ENCODE measurements at regions not wholly inside any gene's neighbourhood (a gene's known extent, or its start where the extent isn't known, plus 50 kb on each side); places are given as distances from the start of the nearest gene placed in this dataset.

DNA sequence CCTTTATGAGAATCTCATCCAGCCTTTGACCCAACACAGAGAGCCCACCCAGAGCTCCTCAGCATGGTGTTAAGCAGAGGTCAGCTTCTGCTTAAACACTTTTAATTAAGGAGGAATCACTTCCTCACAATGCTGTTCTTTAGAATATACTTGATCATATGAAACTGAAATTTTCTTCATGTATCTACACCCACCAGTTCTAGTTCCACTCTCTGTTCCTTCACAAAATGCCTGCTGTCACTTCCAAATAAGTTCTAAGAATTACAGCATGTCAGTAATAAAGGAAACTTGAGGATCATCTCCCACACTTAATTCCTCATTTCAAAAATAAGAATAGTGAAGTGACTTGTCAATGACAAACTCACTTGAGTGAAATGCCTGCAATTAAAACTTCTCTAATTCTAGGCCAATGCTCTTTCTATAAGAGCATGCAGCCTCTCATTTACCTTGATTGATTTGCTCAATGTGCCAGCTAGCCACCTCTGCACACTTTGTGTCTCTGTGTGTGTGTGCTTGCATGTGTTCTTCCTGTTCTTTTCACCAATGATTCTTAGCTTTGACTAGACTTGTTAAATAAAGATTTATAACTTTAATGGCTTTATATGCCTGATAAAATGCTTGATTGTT, 356.3 kb downstream of the PLPP3 start:
- no peak for DNase-seq (ENCODE audit: low spot score)

DNA sequence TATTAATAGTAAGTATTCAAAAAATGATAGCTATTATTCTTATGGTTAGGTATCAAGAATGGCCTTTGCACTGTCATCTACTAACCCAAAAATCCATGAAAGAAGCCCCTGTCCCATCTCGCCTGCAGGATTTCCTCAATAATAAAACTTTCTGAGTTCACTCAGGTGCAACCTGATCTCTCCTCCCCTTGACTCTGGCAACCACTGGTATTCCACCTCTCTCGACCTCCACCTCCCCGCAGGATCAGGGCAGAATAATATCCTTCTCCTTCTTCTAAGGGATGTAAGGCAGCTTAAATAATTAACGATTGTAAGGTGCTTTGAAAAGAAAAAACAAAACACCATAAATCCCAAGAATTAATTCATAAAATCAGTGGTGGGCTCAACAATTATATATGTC, 359.3 kb downstream of the PLPP3 start:
- DNase-seq (ENCODE audit: low spot score), result no peak

DNA sequence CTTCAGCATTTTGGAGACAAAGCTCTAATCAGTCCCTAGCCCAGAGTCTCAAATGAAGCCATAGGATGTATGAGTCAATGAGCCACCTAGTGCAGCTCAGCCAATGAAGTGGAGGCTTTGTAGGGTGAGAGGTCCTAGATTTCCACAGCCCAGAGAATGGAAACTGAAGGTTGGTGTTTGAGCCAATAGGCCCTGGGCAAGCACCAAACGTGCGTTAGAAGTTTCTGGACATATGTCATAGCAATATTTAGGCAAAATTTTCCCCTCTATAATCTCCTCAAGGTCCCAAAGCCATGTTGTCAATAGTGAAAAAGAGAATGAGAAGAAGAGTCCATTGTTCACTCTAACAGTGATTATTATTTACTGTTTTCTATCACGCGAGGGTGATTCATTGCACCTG, 361.3 kb downstream of the PLPP3 start:
- no peak for DNase-seq (ENCODE audit: low spot score)

DNA sequence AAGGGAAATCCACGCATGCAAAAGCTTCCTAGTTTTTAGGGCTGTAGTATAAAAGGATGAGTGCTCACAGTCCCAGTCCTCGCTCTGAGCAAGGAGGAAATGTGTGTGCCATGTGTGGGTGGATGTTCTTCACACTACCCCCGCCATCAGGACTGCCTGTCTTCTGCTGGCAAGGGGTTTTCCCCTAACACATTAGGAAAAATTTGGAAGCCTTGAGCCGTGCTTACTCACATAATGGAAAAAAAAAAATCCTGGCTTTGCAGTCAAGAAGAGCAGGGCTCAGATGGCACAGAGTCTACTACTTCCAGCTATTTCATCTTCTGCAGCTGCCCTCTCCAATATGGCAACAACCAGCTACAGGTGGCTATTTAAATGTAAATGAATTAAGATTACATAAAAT, 363.1 kb downstream of the PLPP3 start:
- no peak for DNase-seq (ENCODE audit: low spot score)

DNA sequence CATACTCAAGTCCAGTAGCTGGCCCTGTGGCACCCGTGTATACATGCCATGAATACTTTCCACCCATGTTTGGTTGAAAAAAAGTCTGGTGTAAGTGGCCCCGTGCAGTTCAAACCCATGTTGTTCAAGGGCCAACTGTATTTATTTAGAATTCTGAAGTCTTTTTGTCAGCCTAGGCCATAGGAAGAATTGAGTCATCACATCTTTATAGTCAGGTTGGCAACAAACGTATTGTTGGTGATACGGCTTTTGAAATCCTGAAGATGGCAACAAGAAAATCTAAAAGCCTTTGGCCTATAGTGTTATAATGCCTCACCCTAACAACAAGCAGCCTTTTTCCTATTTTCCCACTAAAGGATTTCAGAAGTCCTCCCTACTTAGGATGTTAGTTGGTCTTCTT, 363.6 kb downstream of the PLPP3 start:
- no peak for DNase-seq (ENCODE audit: low spot score)

DNA sequence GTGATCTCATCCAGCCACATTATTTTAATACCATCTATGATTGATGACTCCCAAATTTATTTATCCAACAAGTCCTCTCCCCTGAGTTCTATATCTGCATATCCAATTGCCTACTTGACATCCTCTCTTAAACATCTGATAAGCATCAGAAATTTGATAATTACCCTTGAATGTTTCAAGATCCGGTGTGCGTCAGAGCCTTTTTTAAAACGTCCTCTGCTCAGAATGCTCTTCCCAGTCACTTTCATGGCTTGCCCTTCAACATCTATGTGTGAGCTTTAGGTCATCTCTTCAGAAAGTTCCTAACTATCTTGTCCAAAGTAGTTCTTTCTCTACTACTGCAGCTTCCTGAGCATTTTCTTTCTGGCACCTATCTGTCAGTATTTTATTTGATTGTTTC, 364.3 kb downstream of the PLPP3 start:
- DNase-seq (ENCODE audit: low spot score), result no peak

DNA sequence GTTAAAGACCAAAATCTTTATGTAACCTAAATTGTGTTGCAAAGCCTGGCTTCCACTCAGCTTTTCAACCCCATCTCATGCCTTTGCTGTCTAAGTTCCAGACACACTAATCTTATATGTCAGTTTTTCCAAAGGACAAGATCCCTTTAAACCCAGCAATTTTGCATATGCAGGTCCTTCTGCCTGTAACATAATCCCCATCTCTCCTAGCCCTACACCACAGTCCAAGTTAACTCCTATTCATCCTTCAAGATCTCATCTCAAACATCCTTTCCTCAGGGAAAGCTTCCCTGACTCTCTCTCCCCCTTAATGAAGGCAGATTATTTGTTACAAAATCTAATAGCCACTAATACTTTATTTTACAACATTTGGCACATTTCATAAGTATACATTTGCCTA, 366.3 kb downstream of the PLPP3 start:
- DNase-seq (ENCODE audit: low spot score), result no peak

DNA sequence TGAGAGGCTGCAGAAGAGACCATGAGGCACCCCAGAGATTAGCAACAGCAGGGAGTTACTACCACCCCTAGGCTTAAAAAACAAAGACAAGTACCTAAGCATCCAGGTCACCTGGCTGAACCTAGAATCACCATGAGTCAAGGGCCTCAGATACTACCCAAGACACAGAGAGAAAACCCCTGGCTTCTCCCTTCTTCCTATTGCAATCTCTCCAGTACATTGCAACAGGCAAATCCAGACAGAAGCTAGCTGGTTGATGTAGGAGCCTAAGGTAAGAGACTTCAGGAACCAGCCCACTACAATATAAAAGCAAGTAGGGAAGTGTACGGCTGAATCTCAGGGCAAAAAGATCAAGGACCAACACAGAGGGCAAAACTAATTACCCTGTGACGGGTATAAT, 367.2 kb downstream of the PLPP3 start:
- no peak for DNase-seq (ENCODE audit: low spot score)

DNA sequence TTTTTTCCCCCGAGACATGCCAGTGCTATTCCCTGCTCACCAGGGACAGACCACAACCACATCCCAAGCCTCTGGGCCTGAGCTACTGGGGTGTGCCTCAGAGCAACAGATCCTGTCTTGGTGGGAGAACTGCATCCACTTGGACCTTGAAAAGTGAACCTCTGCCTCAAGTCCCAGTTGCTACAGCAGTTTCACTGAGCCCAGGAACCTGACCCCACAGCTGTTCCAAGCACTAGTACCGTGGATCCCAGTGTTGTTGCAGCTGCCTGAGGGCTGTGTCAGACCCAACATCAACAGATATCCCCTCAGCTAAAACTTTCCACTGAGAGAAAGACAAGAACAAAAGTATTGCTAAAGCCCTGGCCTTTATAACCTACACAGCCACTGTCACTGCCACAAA, 373.0 kb downstream of the PLPP3 start:
- DNase-seq (ENCODE audit: low spot score), result no peak

DNA sequence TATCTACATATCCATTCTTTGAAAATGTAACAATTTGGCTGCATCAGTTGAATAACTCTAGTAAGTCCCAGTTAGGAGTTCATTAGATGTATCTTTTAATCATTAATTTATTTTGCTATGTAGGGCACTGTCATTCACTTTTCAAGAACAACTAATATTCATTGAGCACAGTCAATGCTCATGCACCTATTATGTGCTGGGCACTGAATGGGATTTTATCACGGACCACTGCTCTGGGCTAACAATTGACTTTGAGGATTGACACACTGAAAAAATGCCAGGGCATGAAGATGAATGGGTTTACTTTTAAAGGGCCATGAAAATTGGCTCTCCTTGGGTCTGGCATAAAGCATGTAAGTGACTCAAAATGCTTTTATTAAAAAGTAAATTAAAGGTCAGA, 375.2 kb downstream of the PLPP3 start:
- DNase-seq (ENCODE audit: low spot score), result no peak

DNA sequence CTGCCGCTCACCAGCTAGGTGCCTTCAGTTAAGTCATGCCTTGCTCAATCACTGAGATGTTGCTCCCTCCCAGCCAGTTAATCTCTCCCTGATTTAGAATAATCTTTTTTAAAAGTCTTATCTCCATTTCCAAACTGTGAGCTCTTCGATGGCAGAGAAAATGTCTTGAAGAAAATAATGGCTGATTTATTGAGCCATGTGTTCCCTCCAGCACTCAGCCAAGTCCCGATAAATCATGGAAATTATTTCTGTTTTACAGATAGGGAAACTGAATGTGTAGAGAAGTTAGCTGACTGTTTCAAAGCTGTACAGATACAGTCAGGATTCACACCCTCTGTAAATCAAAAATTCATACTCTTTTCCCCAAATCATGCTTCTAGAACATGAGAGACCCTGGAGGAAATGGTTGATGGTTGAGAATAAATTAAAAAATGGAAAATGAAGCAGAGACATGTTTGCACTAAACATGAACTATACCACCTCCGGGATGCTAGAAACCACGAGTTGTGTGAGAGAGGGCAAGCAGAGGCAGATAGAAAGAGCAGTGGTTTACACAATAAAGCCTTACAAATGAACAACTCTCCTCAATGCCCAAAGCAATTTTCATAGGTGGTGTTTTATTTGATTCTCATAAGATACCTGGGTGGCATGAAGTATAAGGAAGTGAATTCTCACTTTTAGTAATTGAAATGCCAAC, 376.4 kb downstream of the PLPP3 start:
- DNase-seq (ENCODE audit: low spot score), result no peak

DNA sequence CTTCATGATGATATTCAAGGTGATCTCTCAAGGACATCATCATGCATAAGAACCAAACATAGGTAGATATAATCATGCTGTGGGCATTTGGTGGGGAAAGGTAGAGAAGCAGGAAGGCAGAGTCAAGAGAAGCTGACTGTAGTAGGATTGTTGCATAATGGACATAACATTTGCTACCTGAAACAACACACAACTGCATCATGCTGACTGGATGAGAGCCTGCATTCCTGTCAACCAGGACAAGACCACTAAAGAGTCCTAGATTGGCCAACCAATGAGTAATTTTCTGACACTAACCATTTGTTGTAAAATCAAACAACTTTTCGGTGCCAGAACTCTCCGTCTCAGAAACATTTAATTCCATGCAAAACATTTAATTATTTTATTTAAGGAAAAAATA, 377.2 kb downstream of the PLPP3 start:
- no peak for DNase-seq (ENCODE audit: low spot score)

DNA sequence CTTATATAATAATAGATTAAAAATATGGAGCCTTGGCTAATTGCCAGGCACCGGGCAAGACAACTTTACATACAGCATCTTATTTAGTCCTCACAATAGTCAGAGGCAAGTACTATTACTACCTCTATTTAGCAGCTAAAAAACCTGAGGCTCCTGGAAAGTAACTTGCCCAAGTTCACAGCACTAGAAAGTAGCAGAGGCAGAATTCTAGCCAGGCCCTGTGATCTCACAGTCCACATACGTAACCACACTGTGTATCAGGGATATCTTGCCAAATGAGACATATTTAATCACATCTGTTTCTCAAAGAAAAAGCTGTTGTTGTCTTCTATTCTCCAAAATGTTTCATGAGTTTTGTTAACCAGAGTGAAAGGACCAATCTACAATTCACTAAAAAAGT, 378.5 kb downstream of the PLPP3 start:
- DNase-seq (ENCODE audit: low spot score), result no peak

DNA sequence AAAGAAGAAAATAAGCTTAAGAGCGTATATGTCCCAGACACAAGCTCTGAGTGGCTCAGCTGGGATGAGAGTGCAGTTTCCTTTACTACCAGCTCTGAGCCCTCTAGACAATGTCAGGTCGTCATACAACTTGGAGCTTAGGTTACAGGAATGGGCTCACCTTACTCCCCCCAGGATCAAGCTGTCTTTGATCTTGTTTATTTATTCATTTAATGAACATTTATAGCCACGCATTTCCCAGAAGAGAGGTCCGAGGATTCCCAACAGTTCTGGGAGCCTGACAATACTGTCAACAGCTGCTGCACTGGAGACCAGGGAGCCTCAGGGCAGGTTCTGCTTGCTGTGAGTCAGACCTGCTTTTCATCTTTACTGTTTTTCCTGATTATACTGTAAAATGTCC, 378.9 kb downstream of the PLPP3 start:
- no peak for DNase-seq (ENCODE audit: low spot score)

DNA sequence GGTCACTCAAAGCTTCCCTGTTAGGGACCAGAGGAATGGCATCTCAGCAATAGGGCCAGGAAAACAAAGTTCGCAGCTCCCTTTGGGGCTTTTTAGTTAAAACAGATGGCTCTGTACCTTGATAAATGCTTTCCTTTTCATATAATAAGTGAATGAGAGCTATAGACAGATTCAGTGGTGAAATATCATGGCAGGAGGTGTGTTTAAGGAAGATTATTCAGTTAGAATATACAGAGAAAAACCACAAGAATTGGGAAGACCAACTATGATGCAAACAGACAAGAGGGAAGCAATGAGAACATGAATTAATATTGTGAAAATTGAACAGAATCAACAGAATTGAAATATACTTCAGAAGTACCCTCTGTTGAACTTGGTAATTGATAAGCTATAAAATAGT, 379.4 kb downstream of the PLPP3 start:
- DNase-seq (ENCODE audit: low spot score), result no peak

DNA sequence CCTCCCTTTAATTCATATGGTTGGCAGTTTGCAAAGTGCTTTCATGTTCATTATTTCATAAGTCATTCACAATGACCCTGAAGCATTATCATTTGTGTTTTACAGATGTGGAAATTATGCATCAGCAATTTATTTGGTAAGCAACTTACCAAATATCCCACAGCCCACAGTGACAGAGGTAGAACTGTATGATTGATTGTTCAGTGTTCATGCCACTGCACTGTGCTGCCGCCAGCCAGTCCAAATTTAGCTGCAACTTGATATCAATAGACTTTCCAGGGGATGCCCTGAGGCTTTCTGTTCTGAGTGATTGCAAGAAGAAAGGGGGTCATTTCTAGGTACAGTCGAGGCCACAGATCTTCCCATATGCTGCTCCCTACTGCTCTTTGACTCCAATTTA, 380.3 kb downstream of the PLPP3 start:
- DNase-seq (ENCODE audit: low spot score), result no peak

DNA sequence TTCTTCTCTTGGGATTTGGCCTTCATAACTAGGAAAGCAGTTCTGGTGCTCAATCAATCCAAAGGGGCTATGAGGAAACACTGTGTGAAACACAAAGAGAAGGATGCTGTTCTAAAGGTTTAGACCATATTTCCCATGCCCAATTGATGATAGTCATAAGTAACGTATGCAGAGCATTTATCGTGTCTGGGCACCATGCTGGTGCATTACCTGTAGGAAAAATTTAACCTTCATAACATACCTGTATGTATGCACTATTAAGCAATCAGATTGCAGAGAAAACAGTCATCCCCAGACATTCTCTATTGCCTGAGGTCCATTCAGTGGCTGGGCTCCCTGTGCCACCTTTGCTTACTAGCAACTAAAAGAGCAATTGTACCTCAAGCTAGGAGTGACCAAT, 381.4 kb downstream of the PLPP3 start:
- no peak for DNase-seq (ENCODE audit: low spot score)

DNA sequence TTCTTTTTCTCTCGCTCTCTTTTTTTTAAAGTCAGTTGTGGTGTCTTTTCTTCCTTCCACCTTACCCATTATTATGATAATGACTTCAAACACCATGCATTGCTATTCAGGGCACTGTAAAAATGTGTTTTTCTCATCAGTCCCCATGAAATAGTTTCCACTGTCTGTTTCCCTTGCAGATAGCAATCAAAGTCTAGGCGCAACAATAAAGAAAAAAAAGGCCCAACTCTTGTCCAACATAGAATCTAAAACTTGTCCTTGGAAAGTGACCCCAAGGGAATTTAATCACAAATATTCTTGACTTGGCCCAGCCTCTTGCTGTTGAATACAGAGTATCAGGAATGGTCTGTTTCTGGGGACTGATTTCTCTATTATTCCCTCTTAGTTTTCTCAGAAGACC, 382.5 kb downstream of the PLPP3 start:
- DNase-seq (ENCODE audit: low spot score), result no peak

DNA sequence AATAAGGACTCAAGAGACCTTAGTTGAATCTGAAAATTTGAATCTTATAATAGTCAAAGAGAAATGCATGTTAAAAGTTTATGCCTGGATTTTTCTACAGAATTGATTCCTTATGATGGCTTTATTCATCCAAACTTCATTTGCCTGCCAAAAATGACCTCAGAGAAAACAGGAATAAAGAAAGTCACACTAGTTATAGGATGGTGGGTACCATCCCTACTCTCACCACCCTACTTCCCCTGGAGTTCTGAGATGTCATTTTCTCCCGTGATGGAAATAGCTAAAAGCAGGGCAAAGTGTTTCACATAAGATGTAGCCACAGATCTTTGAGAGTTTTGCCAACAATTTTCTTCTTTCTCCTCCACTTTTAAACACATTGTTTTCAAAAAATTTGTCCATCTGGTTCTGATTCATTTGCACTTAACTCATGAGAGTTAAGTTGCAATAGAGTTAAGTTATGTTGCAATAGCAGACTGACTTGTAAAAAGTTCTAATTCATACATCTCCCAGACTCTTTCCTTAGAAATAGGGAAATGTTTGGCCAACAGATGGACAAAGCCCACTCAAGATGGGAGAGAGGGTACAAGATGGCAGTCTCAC, 384.6 kb downstream of the PLPP3 start:
- no peak for DNase-seq (ENCODE audit: low spot score)

DNA sequence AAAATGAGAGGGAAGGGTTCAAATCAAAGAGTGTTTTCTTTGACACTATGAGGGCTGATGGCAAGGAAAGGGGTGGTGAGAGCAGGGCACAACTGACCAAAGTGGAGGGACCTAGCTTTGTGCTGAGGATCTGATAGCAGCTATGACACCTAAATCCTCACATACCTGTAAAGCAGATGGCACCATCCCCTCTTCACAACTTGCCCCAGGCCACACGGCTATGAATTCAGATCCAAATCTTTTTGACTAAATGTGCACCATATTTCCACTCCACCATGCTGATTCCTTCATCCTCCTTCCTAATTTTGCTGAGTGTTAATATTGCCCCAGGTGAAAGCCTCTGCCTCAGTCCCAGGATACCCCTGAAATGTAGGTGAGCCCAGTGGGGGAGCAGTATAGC, 385.7 kb downstream of the PLPP3 start:
- DNase-seq (ENCODE audit: low spot score), result no peak

DNA sequence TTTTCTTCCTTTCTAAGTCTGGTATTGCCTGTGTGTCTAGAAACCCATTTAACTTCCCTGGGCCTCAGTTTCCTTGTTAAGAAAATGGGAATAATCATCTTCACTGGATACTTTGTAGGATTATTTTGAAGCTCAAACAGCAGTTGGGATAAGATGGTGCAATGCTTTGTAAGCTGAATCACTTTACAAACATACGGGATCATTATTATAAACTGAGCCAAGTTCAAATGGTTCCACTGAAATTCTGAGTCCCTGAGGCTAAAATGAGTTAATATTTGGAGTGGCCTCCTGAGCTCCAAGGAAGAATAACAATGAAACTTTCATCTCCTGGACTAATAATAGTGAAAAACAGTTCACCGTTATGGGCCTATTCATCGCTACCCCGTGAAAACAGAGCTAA, 388.0 kb downstream of the PLPP3 start:
- DNase-seq (ENCODE audit: low spot score), result no peak

DNA sequence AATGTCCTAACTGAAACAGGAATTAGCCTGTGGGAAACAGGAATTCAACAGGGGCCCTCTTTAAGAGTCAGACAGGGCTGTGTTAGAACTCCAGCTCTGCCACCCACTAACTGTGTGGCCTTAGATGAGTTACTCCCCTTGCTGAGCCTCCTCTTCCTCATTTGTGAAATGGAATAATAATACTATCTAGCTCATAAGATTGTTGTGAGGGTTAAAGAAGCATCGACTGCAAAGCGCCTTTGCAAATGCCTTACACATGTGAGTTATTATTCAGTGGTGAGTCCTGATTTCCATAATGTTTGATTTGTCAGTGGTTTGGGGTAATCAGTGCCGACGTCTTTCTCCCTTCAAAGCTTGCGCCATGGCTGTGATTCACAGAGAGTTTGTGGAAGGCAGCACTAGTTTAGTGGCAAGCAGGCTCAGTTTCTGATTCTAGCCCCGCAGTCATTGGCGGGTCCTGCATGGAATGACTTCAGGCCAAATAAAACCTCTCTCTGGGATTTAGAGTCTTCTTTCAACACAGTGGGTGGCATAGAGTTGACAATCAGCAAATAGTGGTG, 388.5 kb downstream of the PLPP3 start:
- no peak for DNase-seq (ENCODE audit: low spot score)

DNA sequence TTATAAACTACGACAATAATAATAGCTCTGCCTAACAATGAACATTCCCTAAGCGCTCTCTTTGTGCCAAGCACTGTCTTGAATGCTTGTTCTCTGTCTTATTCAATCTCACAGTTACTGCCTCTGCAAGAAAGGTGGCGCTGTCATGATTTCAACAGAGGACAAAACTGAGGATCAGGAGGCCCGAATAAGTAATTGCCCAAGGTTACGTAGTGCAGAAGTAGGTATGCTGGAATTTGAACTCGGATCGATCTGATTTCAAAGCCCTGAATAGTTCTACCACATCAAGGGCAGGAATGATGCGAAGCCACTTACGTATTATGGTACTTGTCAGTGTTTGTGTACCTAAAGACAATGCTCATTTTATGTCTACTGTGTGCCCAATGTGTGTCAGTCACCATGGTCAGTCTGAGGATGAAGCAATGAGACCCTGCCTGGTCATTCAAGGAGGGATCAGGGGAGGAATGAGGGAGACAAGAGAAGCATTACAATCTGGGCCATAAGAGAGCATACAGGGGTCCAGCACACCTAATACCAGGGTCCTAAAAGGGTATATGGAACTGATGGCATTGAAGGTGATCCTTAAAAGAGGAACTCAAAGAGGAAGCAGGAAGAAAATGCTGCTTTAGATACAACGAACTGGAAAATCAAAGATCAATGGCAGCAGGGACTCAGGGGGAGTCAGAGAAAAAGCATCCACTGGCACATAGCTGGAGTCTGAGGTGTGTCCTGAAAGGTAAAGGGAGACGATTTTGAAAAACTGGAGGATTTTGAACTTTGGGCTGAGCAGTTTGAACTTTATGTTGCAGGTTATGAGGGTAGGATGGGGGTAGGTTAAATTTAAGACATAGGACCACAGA, 389.2 kb downstream of the PLPP3 start:
- DNase-seq (ENCODE audit: low spot score), result peak; percentile 24

Measured in iPS-NIHi11 (cell line).